Stimulated activated CD8-positive, alpha-beta memory T cell treated with anti-CD3 and anti-CD28 coated beads, Interleukin-4, amount 100 ng/mL, for 48 hours (primary cell): ENCODE measurements at regions not wholly inside any gene's neighbourhood (a gene's known extent, or its start where the extent isn't known, plus 50 kb on each side); places are given as distances from the start of the nearest gene placed in this dataset.

Experiments
- DNase-seq: peaks from one replicate; pipeline ENCODE4 v3.0.0-alpha.2; 2020

GRCh38 chr2:64831977-64832328 lies 157.2 kb upstream of the SLC1A4 start:
- no peak for DNase-seq

DNA sequence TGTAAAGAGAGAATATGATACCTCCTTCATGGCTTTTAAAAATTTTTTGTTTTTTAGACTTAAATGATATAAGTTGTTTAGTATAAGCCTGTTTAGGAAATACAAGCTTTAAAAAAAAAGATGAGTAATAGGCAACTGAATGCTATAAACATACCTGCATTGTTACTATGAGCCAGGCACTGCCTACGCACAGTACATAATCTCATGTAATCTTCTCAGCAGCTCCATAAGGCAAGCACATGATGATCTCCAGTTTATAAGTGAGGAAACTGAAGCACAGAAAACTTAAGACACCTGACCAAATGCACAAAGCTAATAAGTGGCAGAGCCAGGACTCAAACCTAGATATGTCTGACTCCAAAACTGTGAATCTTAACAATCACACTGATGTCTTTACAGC lies 156.3 kb upstream of the SLC1A4 start:
- no peak for DNase-seq

DNA sequence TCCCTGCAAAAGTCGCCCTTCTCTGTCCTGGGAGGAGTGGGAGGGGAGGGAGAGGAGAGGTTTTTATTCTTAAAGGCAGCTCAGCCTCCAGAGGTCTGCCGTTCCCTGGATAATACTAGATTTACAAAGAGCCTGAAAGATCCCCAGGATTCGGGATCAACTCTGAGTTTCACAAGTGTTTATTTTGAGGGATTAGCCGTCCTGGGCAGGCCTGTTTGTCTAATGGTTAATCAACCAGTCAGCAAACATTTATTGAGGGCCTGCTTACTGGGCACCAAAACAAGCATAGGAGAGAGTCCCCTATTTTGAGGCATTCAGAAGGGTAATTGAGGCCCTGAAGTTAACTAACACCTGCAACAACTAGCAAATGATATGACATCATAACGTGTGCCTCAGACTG lies 152.6 kb upstream of the SLC1A4 start:
- DNase-seq = no peak

GRCh38 chr2:64837116-64837731 lies 152.0 kb upstream of the SLC1A4 start:
- DNase-seq = no peak

DNA sequence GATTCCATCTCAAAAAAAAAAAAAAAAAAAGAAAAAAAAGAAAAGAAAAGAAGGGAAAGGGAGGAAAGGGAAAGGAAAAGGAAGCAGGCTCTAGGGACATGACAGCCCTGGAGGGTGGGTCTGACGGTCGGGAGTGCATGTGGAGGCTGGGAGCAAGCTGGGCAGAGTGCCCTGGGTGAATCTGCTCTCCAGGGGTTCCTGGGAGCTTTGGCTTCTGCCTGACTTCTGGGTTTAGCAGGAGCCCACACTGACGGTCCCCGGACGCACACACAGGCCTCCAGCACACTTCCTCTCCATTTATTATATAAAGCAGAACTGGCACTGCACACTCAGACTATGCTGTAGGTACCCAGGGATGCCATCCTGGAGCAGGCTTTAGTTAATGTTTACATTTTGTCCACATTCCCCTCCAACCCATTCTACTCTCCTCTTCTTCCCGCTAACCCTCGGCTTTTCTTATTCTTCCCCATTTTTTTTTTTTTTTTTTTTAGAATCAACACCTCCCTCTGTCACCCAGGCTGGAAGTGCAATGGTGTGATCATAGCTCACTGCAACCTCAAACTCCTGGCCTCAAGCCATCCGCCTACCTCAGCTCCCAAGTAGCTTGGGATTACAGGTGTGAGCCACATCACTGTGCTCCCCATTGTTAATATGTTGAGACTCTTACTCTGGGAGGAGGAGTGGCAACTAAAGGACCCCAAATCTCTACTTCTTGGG lies 151.1 kb upstream of the SLC1A4 start:
- DNase-seq = no peak

DNA sequence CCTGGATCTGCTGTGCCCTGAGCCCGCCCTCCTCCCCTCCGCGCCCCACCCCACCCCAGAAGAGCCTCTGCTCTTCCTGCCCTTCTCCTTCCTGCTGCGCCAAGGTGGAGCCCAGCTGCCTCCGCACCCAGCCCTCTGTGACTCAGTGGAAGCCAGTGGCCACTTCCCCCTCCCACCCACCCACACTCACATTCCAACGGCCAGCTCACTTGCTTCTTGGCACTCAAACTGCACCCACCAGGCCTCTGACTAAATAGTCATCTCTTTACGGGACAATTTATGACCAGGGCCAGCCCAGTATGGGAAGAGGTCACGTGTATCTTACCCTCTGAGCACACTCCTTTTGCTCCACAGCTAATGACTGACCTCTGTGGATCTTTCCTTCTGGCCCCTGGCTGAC lies 150.4 kb upstream of the SLC1A4 start:
- DNase-seq = no peak

DNA sequence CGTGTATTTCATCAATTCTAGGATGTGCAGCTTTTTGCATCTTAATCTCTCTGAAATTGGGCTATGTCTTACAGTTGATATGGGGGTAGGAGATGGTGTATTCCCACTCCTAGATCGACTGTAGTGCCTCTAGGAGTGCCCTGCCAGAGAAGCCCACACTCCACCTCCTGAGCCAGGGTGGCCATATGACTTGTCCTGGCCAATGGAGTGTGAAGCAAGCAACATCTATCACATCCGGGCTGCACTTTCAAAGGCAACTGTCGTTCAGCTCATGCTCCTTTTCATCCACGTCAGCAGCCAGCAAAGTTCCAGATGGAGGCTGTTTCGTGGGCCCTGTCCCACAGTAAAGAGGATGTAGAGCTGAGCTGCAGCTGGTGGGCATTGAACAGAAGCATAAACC lies 149.4 kb upstream of the SLC1A4 start:
- no peak for DNase-seq

- DNase-seq = no peak
These were observed 148.7 kb upstream of the SLC1A4 start for GRCh38 chr2:64840426-64840881.

DNA sequence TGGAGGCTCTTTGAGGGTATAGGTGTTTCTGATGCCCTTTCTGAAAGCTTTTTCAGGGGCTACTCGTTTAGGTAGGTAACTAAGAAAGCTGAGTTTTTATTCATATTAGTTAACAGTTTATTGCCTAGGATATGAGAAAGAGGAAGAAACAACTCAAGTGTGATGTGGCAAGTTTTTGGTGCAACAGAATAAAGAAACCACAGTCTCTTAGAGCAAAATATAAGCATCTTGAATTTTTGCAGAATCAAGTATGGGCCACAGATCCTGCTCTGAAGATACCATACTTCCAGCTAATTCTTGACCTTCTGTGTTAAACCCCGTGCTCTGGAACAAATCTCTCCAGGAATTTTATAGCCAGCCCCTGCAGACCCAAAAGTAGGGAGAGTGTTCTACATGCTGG lies 147.7 kb upstream of the SLC1A4 start:
- DNase-seq = no peak

DNA sequence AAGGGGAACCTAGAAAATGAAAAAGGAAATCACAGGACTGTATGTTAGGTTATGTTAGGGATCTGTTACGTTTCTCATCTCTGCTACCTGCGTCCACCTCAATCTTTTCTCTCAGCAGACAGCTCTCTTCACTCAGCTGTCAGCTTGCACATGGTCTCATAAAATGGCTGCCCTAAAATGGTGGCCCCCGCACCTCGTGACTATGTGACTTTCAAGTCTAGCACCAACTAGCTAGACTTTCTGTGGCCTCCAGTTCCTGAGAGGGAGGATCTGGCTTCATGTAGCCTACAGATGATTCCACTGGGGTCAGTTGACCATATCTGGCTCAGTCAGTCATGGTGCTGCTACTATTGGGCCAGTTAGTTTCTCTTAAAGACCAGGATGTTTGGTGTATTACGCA lies 147.2 kb upstream of the SLC1A4 start:
- no peak for DNase-seq

DNA sequence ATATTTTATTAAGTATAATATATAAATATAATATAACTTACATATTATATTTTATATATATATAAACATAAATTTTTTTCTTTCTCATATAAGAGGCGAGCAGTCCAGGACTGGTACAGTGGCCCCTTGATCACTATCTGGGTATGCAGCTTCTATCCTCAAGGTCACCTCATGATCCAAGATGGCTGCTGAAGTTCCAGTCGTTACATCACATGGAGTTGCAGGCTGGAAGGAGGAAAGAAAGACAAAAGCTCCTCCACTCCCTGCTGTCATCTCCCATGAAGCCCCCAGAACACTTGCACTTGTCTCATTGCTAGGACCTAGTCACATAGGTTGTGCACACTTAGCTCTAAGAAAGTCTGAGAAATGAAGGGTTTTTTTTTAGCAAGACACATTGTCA lies 145.1 kb upstream of the SLC1A4 start:
- no peak for DNase-seq

DNA sequence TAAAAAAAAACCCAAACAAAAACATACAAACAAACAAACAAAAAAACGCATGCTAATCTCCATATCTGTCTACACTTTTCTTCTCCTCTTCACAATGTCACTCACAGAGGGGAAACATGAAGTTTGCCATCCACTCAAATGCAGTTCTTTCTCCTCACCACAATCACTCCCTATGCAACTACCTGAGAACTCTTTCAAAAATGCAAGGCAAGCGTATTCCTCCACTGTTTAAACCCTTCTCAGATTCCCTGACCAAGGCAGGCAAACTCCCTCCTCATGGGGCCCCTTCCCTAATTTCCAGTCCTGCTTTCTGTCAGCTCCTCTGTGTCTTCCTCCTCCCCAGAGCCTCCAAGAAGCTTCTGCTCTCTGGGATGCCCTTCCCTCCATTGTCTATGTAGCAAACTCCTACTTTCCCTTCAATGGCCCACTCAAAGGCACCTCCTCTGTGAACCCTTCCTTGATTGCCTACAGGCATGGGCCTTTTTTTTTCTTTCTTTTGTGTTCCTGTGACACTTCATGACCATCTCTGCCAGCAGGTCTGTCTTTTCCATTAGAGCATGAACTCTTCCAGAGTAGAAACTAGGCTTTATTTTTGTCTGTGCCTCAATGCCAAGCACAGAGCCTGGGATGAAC lies 143.8 kb upstream of the SLC1A4 start:
- no peak for DNase-seq

DNA sequence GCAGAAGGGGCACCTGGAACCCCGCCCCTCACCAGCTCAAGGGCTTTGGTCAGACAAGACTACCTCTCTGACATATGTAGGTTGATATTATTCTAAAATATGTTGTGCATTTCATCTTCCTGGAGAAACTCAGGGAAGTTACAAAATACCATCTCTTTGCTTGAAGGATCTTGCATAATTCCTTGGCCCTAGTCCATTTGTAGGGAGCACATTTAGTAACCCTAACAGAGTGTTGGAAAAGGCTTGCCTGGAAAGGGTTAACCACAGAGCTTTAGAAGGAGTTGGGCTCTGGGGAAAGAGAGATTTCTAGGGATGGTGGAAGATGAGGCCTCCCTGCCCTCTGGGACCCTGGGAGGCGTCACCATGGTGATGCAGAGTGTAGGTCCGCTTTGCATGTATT lies 143.0 kb upstream of the SLC1A4 start:
- no peak for DNase-seq

DNA sequence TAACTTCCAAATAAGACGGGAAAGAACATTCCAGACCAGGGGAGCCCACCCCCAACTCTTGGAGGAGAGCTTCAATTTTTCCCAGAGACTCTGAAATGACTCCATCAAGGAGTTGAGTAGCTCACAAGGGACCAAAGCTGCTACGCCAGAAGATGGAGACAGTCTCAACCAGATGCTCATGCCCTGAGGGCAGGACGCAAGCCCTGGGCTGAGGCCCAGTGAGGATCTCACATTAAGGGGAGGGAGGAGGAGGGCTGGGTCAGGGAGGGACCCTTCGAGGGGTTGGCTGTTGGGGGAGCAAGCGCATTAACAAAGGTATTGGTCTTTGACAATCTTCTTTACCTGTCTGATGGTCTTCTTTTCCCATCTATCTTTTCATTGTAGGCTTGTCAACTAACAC lies 141.3 kb upstream of the SLC1A4 start:
- DNase-seq = no peak

GRCh38 chr2:64848363-64848762 lies 140.8 kb upstream of the SLC1A4 start:
- no peak for DNase-seq

DNA sequence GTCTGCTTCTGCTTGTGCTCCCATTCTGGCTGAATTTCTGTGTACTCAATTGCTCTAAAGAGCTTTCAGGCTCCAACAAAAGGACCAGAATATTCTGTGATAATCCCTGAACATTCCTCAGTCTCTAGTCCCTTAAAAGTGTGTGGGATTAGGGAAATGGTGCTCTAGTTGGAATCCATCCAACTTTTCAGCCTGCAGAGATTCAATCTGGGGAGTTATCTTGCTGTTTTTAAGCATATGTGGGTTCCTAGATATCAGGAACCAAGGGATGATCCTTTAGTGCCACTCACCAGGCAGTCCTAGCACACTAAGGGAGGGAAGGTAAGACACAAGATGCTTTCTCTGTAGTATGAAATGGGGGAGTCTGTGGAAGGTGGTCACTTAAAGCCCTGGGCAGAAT lies 140.3 kb upstream of the SLC1A4 start:
- DNase-seq = no peak

- no peak for DNase-seq
These were observed 138.6 kb upstream of the SLC1A4 start for GRCh38 chr2:64850642-64851041.

DNA sequence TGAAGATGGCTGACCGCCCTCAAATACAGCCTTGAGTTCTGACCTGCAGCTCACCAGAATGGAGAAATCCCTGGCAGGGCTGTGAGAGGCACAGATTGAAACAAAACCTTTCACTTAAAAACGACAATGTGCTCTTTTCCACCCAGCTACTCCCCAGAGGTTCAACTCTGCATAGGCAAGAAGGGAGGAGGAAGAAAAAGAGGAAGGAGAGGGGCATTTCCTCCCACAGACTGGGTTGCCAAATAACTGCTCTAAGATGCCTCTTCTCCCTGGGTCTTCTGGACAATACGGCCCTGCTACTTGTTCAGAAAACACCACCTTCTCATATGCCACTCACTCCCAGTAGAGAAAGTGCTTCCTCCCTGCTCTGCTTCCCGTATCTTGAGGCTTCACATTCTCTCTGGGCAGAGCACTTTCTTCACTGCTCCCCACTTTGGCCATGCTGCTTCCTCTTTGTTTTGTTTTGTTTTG lies 136.4 kb upstream of the SLC1A4 start:
- DNase-seq = no peak

DNA sequence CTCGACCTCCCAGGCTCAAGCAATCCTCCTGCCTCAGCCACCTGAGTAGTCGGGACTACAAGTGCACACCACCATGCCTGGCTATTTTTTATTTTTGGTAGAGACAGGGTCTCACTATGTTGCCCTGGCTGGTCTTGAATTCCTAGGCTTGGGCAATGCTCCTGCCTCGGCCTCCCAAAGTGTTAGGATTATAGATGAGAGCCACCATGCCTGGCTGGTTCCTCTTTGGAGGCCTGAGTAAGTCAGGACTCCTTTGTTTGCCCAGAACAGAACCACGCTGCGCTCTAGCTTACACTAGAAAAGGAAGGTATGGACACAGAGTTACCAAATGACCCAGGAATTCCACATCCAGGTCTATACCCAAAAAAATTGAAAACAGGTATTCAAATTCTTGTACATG lies 135.9 kb upstream of the SLC1A4 start:
- DNase-seq = no peak

DNA sequence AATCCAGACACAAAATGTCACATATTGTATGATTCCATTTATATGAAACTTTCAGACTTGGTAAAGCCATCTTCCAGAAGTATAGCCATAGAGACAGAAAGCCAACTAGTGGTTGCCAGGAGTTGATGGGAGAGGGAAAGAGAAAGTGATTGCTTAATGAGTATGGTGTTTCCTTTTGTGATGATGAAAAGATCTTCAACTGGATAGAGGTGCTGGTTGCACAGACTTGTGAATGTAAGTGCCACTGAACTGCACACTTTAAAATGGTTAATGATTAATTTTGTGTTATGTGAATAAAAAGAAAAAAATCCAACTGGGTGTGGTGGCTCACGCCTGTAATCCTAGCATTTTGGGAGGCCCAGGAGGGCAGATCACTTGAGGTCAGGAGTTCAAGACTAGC lies 135.3 kb upstream of the SLC1A4 start:
- no peak for DNase-seq

GRCh38 chr2:64854773-64855237 lies 134.4 kb upstream of the SLC1A4 start:
- no peak for DNase-seq

DNA sequence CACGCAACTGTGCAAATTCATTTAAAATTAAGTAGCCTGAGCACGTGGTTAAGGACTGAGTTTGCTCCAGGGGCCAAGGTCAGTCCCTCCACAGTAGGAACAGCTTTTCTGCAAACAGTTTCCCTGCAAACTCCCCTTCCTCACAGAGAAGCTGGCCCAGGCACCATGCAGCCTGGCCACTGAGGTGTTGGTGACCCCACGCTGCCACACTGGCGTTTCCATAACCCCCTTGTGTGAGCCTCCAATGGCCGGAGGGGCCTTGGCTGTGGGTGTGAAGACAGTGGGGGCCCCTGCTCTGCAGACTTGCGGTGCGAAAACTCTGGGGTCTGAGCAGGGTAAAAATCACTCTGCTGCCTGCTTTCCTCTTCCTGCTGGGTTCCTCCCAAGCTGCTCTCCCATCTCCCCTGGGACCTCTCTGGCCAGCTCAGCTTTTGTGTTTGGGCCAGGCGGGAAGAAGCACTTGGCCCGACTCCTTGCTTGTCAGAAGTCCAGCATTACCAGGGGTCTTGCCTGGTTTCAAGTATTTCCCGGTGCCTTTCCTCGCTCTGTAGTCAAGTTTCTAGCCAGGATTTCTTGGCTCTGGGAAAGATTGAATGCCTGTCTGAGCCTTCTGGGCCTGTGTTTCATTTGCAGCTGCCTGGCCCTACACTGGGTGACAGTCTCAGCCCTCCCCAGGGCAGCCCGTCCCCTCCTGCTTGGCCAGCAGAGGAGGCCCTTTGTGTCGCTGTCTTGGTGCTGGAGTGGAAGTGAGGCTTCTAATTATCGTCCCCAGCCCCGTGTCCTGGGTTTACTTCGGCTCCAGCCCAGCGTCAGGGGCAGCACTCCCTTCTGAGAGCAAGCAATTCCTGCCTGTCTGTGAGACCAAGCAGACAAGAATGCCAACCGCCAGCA lies 131.4 kb upstream of the SLC1A4 start:
- no peak for DNase-seq
